GM11168 (cell line): ENCODE measurements at regions not wholly inside any gene's neighbourhood (a gene's known extent, or its start where the extent isn't known, plus 50 kb on each side); places are given as distances from the start of the nearest gene placed in this dataset.

Source experiments
- in situ Hi-C: fragments of 300-500 bp; cut with MboI; formaldehyde crosslinking; loops from one replicate; pipeline ENCODE4 v1.12.0; 2022; ENCODE audit warnings: low sequenced_read_pairs; ENCODE audit not compliant: unreplicated experiment

GRCh38 chr11:91700854-91701253 lies 523.8 kb upstream of the FAT3 start:
- in situ Hi-C loops, result no loop called here

DNA sequence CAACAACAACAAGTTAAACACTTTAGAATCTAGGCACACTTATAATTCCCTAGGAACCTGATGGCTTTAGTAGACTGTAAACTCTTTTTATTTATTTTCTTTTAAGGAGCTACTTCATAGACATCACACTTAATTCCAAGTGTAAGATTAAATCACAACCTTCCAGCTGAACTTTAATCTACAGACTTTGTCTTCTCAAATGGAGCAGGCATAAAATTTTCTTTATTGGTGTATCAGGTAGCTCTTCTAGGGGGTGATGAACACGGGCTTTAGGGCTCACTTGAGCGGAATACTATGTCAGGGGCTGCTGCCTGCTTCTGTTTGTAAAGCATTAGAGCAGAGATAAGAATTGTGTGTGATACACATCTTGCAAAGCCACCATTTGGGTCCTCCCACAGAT lies 525.8 kb upstream of the FAT3 start:
- in situ Hi-C loops, result no loop called here

- in situ Hi-C loops, result no loop called here
These were observed 530.3 kb upstream of the FAT3 start for GRCh38 chr11:91694331-91694730.

DNA sequence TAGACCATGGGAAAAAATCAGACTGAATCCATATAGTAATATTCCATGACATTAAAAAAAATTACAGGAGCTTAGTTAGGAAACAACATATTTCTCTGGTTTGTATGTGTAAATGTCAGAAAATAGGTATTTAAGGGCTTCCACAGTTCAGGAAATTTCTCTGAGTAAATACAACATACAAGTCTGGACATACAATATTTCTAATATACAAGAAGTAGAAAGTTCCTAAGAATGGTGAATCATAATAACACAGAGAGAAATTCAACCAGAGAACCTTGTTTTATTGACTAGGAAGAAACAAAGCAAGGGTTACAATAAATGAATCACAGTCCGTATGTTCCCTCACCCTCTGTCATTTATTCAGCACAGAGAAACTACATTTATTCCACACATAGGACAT lies 532.7 kb upstream of the FAT3 start:
- in situ Hi-C loops, result no loop called here

GRCh38 chr11:91688672-91689071 lies 535.9 kb upstream of the FAT3 start:
- in situ Hi-C loops, result no loop called here

- in situ Hi-C loops, result no loop called here
These were observed 537.9 kb upstream of the FAT3 start for GRCh38 chr11:91686700-91687099.

- in situ Hi-C loops, result no loop called here
These were observed 538.3 kb upstream of the FAT3 start for GRCh38 chr11:91686281-91686680.

DNA sequence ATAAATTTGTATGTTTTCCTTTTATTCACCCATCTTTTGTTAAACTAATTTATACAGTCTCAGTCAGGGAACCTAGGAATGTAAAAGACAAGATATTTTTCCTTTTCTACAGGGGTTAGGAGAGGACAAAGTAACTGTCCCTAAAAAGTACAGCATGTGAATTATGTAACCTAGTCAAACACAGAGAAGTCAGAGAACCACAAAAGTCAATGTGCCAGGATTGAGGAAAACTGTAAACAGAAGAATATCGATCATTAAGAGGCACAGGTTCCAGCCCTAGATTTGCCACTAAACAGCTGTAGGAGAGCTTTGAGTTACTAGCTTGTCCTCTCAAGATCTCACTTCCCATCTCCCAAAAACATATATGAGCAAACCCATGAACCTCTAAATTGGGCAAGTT lies 550.9 kb upstream of the FAT3 start:
- in situ Hi-C loops, result no loop called here

GRCh38 chr11:91664521-91664920 lies 560.1 kb upstream of the FAT3 start:
- in situ Hi-C loops, result no loop called here

DNA sequence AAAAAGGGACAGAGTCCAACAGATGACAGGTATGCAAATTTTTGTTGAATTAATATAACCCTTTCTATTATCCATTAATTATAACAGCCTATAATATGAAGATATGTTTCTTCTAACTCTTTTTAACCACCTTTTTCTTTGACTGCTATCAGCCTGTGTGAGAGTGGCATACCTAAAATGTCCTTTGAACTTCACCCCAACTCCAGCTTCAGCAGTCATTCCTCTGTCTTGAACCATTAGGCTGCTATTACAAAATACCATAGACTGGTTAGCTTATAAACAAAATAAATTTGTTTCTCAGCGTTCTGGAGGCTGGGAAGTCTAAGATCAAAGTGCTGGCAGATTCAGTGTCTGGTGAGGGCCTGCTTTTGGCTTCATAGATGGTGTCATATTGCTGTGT lies 564.6 kb upstream of the FAT3 start:
- in situ Hi-C loops, result no loop called here

- in situ Hi-C loops, result no loop called here
These were observed 569.9 kb upstream of the FAT3 start for GRCh38 chr11:91654686-91655085.

- in situ Hi-C loops, result no loop called here
These were observed 571.4 kb upstream of the FAT3 start for GRCh38 chr11:91653079-91653754.

- in situ Hi-C loops, result no loop called here
These were observed 573.8 kb upstream of the FAT3 start for GRCh38 chr11:91650802-91651201.

- in situ Hi-C loops, result no loop called here
These were observed 583.5 kb upstream of the FAT3 start for GRCh38 chr11:91641153-91641552.

DNA sequence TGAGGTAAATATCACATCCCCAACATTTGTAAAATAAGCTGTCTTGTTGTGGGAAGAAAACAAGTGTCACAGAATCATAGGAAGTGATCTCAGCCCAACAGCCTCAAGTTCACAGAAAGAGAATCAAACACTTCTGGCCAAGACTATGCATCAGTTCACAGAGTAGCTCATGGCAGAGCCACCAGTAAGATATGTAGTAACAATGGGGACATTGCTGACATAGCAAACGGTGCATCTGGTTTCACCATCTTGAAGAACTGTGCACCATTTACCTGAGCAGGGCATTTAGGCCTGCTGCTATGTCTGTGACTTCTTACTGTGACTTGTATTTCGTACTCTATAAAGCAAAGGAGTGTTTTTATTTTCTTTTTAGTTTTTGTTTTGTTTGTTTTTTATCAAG lies 585.3 kb upstream of the FAT3 start:
- in situ Hi-C loops, result no loop called here

- in situ Hi-C loops, result no loop called here
These were observed 593.5 kb upstream of the FAT3 start for GRCh38 chr11:91630916-91631673.

DNA sequence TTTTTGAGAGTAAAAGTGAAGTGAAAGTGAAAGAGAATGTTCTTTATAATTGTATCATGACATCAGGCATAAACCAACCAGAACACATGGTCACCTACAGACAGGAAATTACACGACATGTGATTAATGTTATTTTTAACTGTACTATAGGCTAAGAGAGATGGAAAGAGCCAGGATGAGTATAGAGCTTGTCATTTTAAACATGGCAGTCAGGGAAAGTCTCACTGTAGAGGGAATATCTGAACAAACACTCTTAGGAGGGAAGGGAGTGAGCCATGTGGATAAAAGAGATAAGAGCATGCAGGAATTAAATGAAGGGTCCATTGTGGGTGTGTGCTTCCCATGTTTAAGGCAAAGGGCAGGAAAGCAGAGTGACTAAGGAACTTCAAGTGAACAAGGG lies 599.1 kb upstream of the FAT3 start:
- in situ Hi-C loops, result no loop called here

DNA sequence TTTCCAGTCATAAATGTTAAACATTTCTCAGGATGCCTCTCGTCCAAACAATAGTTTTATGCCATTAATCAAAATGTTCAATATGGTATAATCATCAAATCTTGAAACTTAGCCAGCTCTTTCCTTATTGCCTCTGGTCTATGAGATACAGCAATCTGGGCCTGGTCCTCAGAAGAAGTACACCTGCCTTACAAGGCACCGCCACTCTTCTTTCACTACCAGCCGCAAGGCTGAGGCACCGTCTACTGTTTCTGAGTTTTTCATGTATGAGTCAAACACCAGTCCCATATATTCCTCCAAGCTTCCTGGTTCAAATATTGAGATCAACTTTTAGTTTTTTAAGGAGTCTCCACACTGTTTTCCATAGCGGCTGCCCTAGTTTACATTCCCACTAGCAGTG lies 600.6 kb upstream of the FAT3 start:
- in situ Hi-C loops, result no loop called here

GRCh38 chr11:91608677-91609076 lies 615.9 kb upstream of the FAT3 start:
- in situ Hi-C loops, result no loop called here

DNA sequence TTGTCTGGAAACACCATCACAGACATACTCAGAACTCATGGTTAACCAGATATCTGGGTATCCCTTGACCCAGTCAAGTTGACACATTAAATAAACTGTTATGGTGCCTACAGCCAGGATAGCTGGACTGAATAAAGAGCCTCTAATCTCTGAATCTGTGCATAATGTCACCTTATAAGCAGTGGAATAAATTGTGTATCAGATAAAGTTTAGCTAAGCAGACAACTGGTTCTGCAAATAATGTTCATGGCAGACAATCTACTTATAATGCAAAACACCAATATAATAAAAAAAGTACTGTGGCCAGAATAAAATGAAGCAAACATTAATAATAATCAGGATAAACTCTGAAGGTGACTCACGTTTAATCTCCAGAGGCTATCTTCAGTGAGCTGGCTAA lies 628.5 kb upstream of the FAT3 start:
- in situ Hi-C loops, result no loop called here

GRCh38 chr11:91591021-91591420 lies 633.6 kb upstream of the FAT3 start:
- in situ Hi-C loops, result no loop called here

GRCh38 chr11:91587131-91587530 lies 637.5 kb upstream of the FAT3 start:
- in situ Hi-C loops, result no loop called here
